ENCODE measurements at regions not wholly inside any gene's neighbourhood (a gene's known extent, or its start where the extent isn't known, plus 50 kb on each side); places are given as distances from the start of the nearest gene placed in this dataset.

DNA sequence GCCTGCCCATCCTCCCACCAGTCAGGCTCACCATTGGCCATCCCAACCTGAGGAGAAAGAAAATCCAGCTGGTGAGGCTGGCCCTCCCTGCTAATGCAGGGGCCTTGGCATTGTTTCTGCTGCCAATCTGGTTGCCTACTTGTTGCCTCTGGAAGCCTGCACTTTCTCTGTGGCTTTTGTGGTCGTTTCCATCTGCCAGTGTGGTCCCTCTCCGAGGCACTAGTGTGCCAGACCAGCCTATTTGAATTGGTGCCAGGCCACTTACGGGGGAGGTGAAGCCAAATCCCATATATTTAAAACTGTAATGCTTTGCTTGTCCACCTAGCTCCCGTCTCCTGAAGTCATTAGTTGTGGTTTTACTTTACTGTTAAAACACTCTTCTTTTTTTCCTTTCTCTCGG, 213.4 kb upstream of the ADAMTSL1 start:
- DNase-seq (ENCODE audit: low read depth) = no peak
- no peak overlapping the region for H3K4me3 ChIP-seq (ENCODE audit: control insufficient read depth, low read depth, low read length)
- no peak for TF ChIP-seq CTCF (IDR thresholded peaks at IDR 0.05; ENCODE audit: control insufficient read depth, insufficient read depth, low read depth, low read length, missing control alignments)

- DNase-seq (ENCODE audit: low read depth) = no peak
- H3K4me3 ChIP-seq (ENCODE audit: control insufficient read depth, low read depth, low read length) = no peak overlapping the region
- TF ChIP-seq CTCF (IDR thresholded peaks at IDR 0.05; ENCODE audit: control insufficient read depth, insufficient read depth, low read depth, low read length, missing control alignments) = no peak
These were observed 212.8 kb upstream of the ADAMTSL1 start for GRCh38 chr9:18261181-18261580.

DNA sequence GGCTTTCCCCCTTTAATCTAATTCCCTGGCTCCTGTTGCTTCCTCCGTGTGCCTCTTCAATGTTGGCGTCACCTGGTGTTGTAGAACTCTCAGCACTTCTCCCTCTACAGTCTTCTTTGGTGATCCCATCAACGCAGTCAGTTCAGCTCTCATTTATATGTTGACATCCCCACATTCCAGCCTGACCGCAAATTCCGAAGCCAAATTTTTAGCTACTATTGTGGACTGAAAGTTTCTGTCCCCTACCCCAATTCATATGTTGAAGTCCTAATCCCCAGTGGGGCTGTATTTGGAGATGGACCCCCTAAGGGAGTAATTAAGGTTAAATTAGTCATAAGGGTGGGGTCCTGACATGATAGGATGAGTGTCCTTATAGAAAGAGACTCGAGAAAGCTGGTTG, 210.6 kb upstream of the ADAMTSL1 start:
- TF ChIP-seq CTCF (IDR thresholded peaks at IDR 0.05; ENCODE audit: control insufficient read depth, insufficient read depth, low read depth, low read length, missing control alignments) = no peak
- H3K4me3 ChIP-seq (ENCODE audit: control insufficient read depth, low read depth, low read length) = no peak overlapping the region
- no peak for DNase-seq (ENCODE audit: low read depth)

DNA sequence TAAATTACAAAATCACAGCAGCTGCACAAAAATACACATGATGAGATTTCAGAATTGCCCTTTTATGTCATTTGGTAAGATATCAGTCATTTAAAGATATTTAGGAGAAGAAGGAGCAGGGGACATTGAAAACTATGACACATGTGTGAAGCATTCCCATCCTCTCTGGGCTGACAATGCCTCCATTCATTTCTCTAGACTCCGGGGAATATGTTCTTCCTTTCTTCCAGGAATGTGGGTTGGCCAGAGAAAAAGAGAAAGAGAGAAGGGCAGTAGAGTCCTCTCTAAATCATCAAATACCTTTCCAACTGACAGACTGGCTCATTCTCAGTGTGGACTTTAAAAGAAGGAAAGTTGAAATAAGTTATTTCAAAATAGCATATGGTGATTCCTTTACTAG, 205.6 kb upstream of the ADAMTSL1 start:
- DNase-seq (ENCODE audit: low read depth) = no peak
- no peak for TF ChIP-seq CTCF (IDR thresholded peaks at IDR 0.05; ENCODE audit: control insufficient read depth, insufficient read depth, low read depth, low read length, missing control alignments)
- no peak overlapping the region for H3K4me3 ChIP-seq (ENCODE audit: control insufficient read depth, low read depth, low read length)

DNA sequence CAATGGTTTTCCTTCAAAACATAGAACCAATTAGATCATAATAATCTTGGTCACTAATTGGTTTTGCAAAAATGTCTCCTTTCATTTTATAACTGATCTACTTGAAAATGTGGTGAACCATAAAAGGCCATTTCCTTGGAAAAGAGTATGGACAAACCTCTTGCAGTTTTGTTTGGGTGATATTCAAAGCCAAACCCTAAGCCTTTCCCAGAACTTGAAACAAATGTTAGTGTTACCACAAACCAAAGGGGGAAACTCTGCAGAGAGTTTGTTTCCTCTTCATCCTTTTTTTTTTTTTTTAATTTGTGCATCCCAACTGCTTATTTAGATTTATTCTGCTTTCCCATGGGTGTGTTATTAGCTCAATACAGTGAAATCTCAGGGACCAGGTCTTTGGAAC, 204.4 kb upstream of the ADAMTSL1 start:
- no peak overlapping the region for H3K4me3 ChIP-seq (ENCODE audit: control insufficient read depth, low read depth, low read length)
- no peak for DNase-seq (ENCODE audit: low read depth)
- TF ChIP-seq CTCF (IDR thresholded peaks at IDR 0.05; ENCODE audit: control insufficient read depth, insufficient read depth, low read depth, low read length, missing control alignments) = no peak

DNA sequence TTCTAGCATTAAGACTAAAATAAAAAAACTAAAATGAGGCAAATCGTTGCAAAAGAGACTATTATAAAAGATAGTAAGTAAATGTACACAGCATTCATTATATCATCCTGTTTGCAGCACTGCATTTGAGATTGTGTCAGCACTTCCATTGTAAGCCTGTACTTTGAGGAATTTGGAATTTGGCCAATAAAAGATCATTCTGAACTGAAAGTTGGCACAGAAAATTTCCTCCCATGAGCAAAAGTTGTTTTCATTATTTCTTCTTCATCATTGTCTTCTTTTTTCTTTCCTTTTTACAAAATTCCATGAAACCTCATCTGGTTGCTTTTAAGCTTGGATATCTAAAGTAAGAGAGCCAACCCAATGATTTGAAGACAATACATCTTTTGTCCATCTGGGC, 199.3 kb upstream of the ADAMTSL1 start:
- no peak for TF ChIP-seq CTCF (IDR thresholded peaks at IDR 0.05; ENCODE audit: control insufficient read depth, insufficient read depth, low read depth, low read length, missing control alignments)
- no peak for DNase-seq (ENCODE audit: low read depth)
- no peak overlapping the region for H3K4me3 ChIP-seq (ENCODE audit: control insufficient read depth, low read depth, low read length)

Measured in AG09309 (cell line).